GM19463 (cell line): ENCODE measurements at regions not wholly inside any gene's neighbourhood (a gene's known extent, or its start where the extent isn't known, plus 50 kb on each side); places are given as distances from the start of the nearest gene placed in this dataset.
"Not testable (repeated sequence)": the region's sequence is repeated elsewhere in the genome, so short reads cannot be mapped to it uniquely, and the experiment has no call there.

Source experiments
- ATAC-seq: cut with Tn5 transposase; IDR thresholded peaks from one replicate; pipeline ENCODE4 v1.9.1; 2021; ENCODE audit warnings: mild to moderate bottlenecking, moderate library complexity; ENCODE audit not compliant: unreplicated experiment

GRCh38 chr20:60768216-60768615 is 483.8 kb upstream of the CDH4 start:
- no peak for ATAC-seq

- no peak for ATAC-seq
Measured at GRCh38 chr20:60780388-60781025, 471.6 kb upstream of the CDH4 start.

- ATAC-seq, result no peak
Measured at GRCh38 chr20:60782959-60783625, 469.0 kb upstream of the CDH4 start.

- no peak for ATAC-seq
Measured at GRCh38 chr20:60785301-60785700, 466.8 kb upstream of the CDH4 start.

GRCh38 chr20:60785785-60786184 is 466.3 kb upstream of the CDH4 start:
- ATAC-seq, result no peak

- no peak for ATAC-seq
Measured at GRCh38 chr20:60786686-60787217, 465.3 kb upstream of the CDH4 start.

- no peak for ATAC-seq
Measured at GRCh38 chr20:60787276-60787675, 464.8 kb upstream of the CDH4 start.

- ATAC-seq, result no peak
Measured at GRCh38 chr20:60788070-60788469, 464.0 kb upstream of the CDH4 start.

GRCh38 chr20:60789399-60789798 is 462.7 kb upstream of the CDH4 start:
- ATAC-seq, result no peak

- not testable (repeated sequence) for ATAC-seq
Measured at GRCh38 chr20:60790339-60790738, 461.7 kb upstream of the CDH4 start.

GRCh38 chr20:60791823-60792222 is 460.2 kb upstream of the CDH4 start:
- no peak for ATAC-seq

- ATAC-seq, result no peak
Measured at GRCh38 chr20:60792941-60793340, 459.1 kb upstream of the CDH4 start.

- ATAC-seq, result no peak
Measured at GRCh38 chr20:60794674-60795073, 457.4 kb upstream of the CDH4 start.

- ATAC-seq, result no peak
Measured at GRCh38 chr20:60795651-60796050, 456.4 kb upstream of the CDH4 start.

- ATAC-seq, result no peak
Measured at GRCh38 chr20:60800185-60800584, 451.9 kb upstream of the CDH4 start.

- no peak for ATAC-seq
Measured at GRCh38 chr20:60802676-60803075, 449.4 kb upstream of the CDH4 start.

GRCh38 chr20:60803335-60804055 is 448.6 kb upstream of the CDH4 start:
- ATAC-seq, result no peak

- no peak for ATAC-seq
Measured at GRCh38 chr20:60804240-60804917, 447.7 kb upstream of the CDH4 start.

GRCh38 chr20:60804918-60805630 is 447.0 kb upstream of the CDH4 start:
- ATAC-seq, result no peak

- ATAC-seq, result no peak
Measured at GRCh38 chr20:60806354-60806753, 445.7 kb upstream of the CDH4 start.

- ATAC-seq, result no peak
Measured at GRCh38 chr20:60806824-60807223, 445.2 kb upstream of the CDH4 start.
